HG03571 (cell line): ENCODE measurements at regions not wholly inside any gene's neighbourhood (a gene's known extent, or its start where the extent isn't known, plus 50 kb on each side); places are given as distances from the start of the nearest gene placed in this dataset.
"Not testable (repeated sequence)": the region's sequence is repeated elsewhere in the genome, so short reads cannot be mapped to it uniquely, and the experiment has no call there.

ENCODE experiments used
- ATAC-seq: cut with Tn5 transposase; IDR thresholded peaks from one replicate; pipeline ENCODE4 v1.9.1; 2021; ENCODE audit not compliant: unreplicated experiment

DNA sequence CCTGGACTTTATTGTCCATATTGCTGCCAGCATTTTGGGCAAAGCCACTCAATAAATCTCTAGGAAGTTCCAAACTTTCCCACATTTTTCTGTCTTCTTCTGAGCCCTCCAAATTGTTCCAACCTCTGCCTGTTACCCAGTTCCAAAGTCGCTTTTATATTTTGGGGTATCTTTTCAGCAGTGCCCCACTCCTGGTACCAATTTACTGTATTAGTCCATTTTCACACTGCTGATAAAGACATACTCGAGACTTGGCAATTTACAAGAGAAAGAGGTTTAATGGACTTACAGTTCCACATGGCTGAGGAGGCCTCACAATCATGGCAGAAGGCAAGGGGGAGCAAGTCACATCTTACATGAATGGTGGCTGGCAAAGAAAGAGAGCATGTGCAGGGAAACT, 53.4 kb downstream of the AHSP start:
- ATAC-seq = not testable (repeated sequence)

DNA sequence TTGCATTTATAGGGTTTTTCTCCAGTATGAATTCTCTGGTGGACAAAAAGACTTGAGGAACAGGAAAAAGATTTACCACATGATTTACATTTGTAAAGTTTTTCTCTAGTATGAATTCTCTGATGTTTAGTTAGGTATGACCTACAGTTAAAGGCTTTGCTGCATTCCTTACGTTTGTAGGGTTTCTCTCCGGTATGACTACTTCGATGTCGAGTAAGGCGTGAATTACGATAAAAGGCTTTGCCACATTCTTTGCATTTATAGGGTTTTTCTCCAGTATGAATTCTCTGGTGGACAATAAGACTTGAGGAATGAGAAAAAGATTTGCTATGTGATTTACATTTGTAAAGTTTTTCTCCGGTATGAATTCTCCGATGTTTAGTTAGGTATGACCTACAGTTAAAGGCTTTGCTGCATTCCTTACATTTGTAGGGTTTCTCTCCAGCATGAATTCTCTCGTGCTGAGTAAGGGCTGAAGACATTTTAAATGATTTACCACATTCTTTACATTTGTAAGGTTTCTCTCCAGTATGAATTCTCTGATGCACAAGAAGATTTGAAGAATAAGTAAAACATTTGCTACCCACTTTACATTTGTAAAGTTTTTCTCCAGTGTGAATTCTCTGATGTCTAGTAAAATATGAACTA, 74.2 kb downstream of the AHSP start:
- not testable (repeated sequence) for ATAC-seq

- ATAC-seq = no peak
Observed at GRCh38 chr16:31618130-31618529, 90.4 kb downstream of the AHSP start.

DNA sequence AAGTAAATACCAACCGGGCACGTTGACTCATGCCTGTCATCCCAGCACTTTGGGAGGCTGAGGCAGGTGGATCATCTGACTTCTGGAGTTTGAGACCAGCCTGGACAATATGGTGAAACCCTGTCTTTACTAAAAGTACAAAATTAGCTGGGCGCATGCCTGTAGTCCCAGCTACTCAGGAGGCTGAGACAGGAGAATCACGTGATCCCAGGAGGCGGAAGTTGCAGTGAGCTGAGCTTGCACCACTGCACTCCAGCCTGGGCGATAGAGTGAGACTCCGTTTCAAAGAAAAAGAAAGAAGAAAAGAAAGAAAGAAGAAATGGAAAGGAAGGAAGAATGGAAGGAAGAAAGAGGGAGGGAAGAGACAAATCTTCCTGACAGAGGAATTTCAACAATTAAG, 108.7 kb downstream of the AHSP start:
- no peak for ATAC-seq

DNA sequence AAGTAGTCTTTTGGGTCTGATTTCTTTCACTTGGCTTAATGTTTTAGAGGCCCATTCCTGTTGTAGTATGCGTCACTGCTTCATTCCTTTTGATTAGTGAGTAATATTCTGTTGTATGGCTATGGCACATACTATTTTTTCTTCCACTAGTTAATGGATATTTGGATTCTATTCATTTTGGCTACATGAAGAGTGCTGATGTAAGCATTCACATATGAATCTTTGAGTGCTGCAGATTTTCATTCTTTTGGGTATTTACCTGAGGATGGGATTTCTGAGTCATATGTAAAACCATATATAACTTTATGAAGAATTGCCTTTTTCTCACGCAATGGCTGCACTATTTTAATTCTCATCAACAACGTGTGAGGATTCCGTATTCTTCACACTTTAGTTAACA, 113.6 kb downstream of the AHSP start:
- no peak for ATAC-seq

DNA sequence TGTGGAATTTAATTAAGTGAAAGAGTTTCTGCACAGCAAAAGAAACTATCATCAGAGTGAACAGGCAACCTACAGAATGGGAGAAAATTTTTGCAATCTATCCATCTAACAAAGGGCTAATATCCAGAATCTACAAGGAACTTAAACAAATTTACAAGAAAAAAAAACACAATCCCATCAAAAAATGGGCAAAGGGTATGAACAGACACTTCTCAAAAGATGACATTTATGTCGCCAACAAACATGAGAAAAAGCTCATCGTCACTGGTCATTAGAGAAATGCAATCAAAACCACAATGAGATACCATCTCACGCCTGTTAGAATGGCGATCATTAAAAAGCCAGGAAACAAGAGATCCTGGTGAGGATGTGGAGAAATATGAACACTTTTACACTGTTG, 128.0 kb downstream of the AHSP start:
- ATAC-seq = not testable (repeated sequence)

DNA sequence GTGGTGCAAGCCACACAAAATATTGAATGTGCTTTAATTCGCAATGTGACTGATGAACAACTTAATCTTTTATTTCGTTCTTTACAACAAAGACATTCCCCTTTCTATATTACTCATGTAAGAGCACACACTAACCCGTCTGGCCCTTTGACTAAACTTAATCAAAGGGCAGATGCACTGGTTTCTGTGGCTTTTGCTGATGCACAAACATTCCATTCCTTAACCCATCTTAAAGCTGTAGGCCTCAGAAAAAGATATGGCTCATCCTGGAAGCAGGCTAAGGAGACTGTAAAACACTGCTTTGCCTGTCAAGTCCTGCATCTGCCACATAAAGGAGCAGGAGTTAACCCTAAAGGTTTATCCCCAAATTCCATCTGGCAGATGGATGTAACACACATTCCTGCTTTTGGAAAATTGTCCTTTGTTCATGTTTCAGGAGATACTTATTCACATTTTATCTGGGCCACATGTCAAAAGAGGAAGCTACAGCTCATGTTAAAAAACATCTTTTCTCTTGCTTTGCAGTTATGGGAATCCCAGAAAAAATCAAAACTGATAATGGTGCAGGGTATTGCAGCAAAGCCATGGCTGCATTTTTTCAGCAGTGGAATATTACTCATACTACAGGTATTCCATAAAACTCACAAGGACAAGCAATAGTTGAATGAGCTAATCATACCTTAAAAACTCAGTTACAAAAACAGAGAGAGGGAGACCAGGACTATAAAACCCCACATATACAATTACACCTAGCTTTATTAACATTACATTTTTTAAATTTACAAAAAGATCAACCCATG, 137.2 kb downstream of the AHSP start:
- no peak for ATAC-seq

GRCh38 chr16:31674686-31675085, 147.0 kb downstream of the AHSP start:
- ATAC-seq = no peak

- ATAC-seq = no peak
Observed at GRCh38 chr16:31676731-31677130, 149.0 kb downstream of the AHSP start.

DNA sequence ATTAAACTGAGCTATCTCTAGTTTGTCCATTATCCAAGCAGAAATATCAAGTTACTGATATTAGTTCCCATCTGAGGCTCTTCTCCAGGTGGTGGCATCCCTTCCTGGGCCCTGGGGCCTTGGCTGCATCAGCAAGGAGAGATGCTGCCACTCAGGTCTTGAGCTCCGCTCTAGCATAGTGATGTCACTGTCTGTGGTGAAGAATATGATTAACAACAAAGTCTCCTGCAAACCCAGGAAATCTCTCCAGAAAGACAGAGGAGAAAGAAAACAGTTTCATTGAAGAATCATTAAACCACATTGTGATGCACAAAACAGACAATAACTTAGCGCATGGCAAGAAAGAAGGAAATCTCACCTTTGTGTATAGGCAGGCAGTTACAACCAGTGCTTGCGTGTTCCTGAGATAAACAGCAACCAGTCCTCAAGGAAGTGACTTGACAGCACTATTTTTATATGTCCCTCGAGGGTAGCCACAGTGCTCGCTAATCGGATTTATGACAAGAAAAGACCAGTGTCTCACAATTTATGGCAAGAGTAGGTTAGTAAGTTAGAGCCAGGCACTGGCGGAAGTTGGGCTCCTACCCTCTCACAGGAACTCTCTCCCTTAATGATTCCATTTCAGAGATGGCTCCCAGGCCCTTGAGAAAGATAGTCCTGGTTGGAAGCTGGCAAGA, 151.1 kb downstream of the AHSP start:
- ATAC-seq = no peak

DNA sequence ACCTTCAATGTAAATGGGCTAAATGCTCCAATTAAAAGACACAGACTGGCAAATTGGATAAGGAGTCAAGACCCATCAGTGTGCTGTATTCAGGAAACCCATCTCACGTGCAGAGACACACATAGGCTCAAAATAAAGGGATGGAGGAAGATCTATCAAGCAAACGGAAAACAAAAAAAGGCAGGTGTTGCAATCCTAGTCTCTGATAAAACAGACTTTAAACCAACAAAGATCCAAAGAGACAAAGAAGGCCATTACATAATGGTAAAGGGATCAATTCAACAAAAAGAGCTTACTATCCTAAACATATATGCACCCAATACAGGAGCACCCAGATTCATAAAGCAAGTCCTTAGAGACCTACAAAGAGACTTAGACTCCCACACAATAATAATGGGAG, 161.6 kb downstream of the AHSP start:
- ATAC-seq = not testable (repeated sequence)

GRCh38 chr16:31692338-31692737, 164.6 kb downstream of the AHSP start:
- ATAC-seq = not testable (repeated sequence)

GRCh38 chr16:31693733-31694132, 166.0 kb downstream of the AHSP start:
- no peak for ATAC-seq

- no peak for ATAC-seq
Observed at GRCh38 chr16:31694461-31694860, 166.8 kb downstream of the AHSP start.

- ATAC-seq = no peak
Observed at GRCh38 chr16:31695667-31696066, 168.0 kb downstream of the AHSP start.

GRCh38 chr16:31696968-31697743, 169.5 kb downstream of the AHSP start:
- no peak for ATAC-seq

- no peak for ATAC-seq
Observed at GRCh38 chr16:31697744-31698125, 170.0 kb downstream of the AHSP start.

DNA sequence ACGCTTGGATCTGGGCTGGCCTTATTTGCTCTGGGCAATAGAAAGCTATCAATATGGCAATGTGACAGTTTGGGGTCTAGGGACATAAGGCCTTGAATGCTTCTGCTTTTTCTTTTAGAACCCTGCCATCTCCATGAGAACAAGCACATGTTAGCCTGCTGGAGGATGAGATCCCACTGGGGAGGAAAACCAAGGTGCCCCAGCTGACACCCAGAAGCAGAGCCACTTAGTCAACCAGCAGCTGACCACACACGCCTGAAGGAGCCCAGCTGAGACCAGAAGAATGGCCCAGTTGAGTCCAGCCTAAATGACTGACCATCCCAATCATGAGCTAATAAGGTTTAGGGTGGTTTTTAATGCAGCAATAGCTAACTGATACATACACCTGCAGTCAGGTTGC, 171.2 kb downstream of the AHSP start:
- ATAC-seq = no peak

DNA sequence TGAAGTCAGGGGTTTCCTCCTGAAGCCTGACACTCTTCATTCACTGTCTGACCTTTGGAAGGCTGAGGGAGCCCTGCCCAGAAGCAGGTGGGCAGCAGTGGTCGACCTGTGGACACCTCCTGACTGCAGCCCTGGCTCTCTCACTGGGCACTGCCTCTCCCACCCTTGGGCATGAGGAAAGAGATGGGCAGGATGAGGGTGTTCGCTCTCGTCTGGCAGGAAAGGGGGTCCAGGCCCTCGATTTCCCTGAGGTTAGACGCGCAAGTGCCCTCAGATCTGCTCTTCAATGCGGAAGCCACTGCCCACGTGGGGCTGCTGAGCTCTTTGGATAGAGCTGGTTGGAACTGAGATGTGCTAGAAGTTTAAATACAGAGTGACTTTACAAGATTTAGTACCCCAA, 171.9 kb downstream of the AHSP start:
- ATAC-seq = no peak

- ATAC-seq = no peak
Observed at GRCh38 chr16:31700200-31700529, 172.5 kb downstream of the AHSP start.
